ENCODE measurements at regions not wholly inside any gene's neighbourhood (a gene's known extent, or its start where the extent isn't known, plus 50 kb on each side); places are given as distances from the start of the nearest gene placed in this dataset.

DNA sequence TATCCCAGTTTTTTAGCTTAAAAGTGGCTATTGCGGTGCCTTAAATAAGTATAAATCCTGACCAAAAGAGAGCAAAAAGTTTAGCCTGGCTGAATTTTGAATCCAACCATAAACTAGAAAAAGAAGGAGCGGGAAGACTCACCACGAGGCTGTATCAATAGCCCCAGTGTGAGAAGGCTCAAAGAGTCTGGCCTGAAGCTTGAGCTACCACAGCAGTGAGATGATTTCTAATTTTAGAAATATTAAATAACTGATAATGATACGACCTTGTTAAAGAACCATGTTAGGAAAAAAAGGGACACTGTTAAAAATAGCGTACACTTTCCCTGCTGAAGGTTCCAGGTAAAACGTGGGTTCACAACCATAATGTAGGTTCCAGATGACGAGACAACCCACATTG, 134.1 kb upstream of the ZNF462 start:
- no peak for ATAC-seq (ENCODE audit: low read depth)
- H3K27ac ChIP-seq (ENCODE audit: poor library complexity, severe bottlenecking) = no peak overlapping the region
- H3K36me3 ChIP-seq (ENCODE audit: low read depth) = no peaks in the 10 kb centered on the region
- no peaks in the 10 kb centered on the region for H3K27me3 ChIP-seq (ENCODE audit: insufficient read depth, poor library complexity, severe bottlenecking)
- TF ChIP-seq, protein P1, sequence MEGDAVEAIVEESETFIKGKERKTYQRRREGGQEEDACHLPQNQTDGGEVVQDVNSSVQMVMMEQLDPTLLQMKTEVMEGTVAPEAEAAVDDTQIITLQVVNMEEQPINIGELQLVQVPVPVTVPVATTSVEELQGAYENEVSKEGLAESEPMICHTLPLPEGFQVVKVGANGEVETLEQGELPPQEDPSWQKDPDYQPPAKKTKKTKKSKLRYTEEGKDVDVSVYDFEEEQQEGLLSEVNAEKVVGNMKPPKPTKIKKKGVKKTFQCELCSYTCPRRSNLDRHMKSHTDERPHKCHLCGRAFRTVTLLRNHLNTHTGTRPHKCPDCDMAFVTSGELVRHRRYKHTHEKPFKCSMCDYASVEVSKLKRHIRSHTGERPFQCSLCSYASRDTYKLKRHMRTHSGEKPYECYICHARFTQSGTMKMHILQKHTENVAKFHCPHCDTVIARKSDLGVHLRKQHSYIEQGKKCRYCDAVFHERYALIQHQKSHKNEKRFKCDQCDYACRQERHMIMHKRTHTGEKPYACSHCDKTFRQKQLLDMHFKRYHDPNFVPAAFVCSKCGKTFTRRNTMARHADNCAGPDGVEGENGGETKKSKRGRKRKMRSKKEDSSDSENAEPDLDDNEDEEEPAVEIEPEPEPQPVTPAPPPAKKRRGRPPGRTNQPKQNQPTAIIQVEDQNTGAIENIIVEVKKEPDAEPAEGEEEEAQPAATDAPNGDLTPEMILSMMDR (IDR thresholded peaks at IDR 0.05; ENCODE audit: poor library complexity, severe bottlenecking) = no peak
- DNase-seq (ENCODE audit: low spot score) = no peak
- no peaks in the 10 kb centered on the region for H3K4me1 ChIP-seq (ENCODE audit: insufficient read depth, poor library complexity, severe bottlenecking)
- H3K9me3 ChIP-seq (ENCODE audit: severe bottlenecking) = no peaks in the 10 kb centered on the region
- no peak overlapping the region for H3K4me3 ChIP-seq (ENCODE audit: severe bottlenecking)

- H3K9me3 ChIP-seq (ENCODE audit: severe bottlenecking) = no peaks in the 10 kb centered on the region
- ATAC-seq (ENCODE audit: low read depth) (no peak), DNase-seq (ENCODE audit: low spot score) (no peak)
- no peaks in the 10 kb centered on the region for H3K4me1 ChIP-seq (ENCODE audit: insufficient read depth, poor library complexity, severe bottlenecking)
- no peaks in the 10 kb centered on the region for H3K27me3 ChIP-seq (ENCODE audit: insufficient read depth, poor library complexity, severe bottlenecking)
- no peak overlapping the region for H3K4me3 ChIP-seq (ENCODE audit: severe bottlenecking)
- TF ChIP-seq, protein P1 (IDR thresholded peaks at IDR 0.05; ENCODE audit: poor library complexity, severe bottlenecking) = no peak
- no peaks in the 10 kb centered on the region for H3K36me3 ChIP-seq (ENCODE audit: low read depth)
- H3K27ac ChIP-seq (ENCODE audit: poor library complexity, severe bottlenecking) = no peak overlapping the region
These were observed 131.1 kb upstream of the ZNF462 start for GRCh38 chr9:106731910-106732309.

DNA sequence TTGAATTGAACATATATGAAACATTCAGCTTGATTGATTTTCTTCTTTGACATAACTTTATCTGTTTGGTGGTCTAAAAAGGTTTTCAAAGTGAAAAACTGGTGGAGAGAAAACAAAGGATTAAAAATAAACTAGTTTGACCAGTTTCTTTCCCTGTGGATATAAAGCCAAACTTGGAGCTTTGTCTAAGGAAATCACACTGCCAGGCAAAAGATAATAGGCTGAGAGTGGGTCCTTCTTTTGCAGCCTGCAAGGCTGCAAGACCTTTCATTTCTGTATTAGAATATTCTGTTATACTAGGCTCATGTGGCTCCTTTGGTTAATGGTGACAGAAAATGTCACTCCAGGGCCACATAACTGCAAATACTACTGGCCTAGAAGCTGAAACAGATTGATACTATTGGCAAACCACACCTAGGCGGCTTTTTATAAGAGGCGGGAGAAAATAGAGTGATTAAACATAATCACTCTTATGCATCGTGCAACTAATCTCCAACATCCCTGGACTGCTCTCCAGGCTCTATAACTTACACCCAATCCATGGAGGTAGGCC, 129.1 kb upstream of the ZNF462 start:
- Histone ChIP-seq H3K27me3 (ENCODE audit: insufficient read depth, poor library complexity, severe bottlenecking) (no peaks in the 10 kb centered on the region), H3K9me3 (ENCODE audit: severe bottlenecking) (no peaks in the 10 kb centered on the region), H3K36me3 (ENCODE audit: low read depth) (no peaks in the 10 kb centered on the region), H3K4me3 (ENCODE audit: severe bottlenecking) (no peak overlapping the region), H3K4me1 (ENCODE audit: insufficient read depth, poor library complexity, severe bottlenecking) (no peaks in the 10 kb centered on the region), H3K27ac (ENCODE audit: poor library complexity, severe bottlenecking) (no peak overlapping the region)
- TF ChIP-seq, protein P1 (IDR thresholded peaks at IDR 0.05; ENCODE audit: poor library complexity, severe bottlenecking) = no peak
- DNase-seq (ENCODE audit: low spot score) (no peak), ATAC-seq (ENCODE audit: low read depth) (no peak)

GRCh38 chr9:106737516-106737915, 125.5 kb upstream of the ZNF462 start:
- H3K27ac ChIP-seq (ENCODE audit: poor library complexity, severe bottlenecking) = no peak overlapping the region
- TF ChIP-seq, protein P1 (IDR thresholded peaks at IDR 0.05; ENCODE audit: poor library complexity, severe bottlenecking) = no peak
- DNase-seq (ENCODE audit: low spot score) = no peak
- no peak overlapping the region for H3K4me3 ChIP-seq (ENCODE audit: severe bottlenecking)
- H3K36me3 ChIP-seq (ENCODE audit: low read depth) = no peaks in the 10 kb centered on the region
- ATAC-seq (ENCODE audit: low read depth) = no peak
- no peaks in the 10 kb centered on the region for H3K27me3 ChIP-seq (ENCODE audit: insufficient read depth, poor library complexity, severe bottlenecking)
- H3K9me3 ChIP-seq (ENCODE audit: severe bottlenecking) = no peaks in the 10 kb centered on the region
- no peaks in the 10 kb centered on the region for H3K4me1 ChIP-seq (ENCODE audit: insufficient read depth, poor library complexity, severe bottlenecking)

DNA sequence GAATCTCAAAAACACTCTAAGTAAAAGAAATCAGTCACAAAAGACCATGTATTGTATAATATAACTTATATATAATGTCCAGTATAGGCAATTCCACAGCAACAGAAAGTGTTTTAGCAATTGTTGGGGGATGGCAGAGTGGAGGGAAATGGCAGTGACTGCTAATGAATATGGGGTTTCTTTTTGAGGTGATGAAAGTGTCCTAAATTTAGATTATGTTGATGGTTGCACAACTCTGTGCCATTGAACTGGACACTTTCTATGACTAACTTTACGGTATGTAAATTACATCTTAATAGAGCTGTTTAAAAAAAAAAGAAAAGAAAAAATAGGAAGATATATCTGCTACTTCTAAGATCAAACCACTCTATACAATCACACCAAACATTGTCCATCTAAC, 124.9 kb upstream of the ZNF462 start:
- Histone ChIP-seq H3K4me1 (ENCODE audit: insufficient read depth, poor library complexity, severe bottlenecking) (no peaks in the 10 kb centered on the region), H3K27ac (ENCODE audit: poor library complexity, severe bottlenecking) (no peak overlapping the region), H3K27me3 (ENCODE audit: insufficient read depth, poor library complexity, severe bottlenecking) (no peaks in the 10 kb centered on the region), H3K4me3 (ENCODE audit: severe bottlenecking) (no peak overlapping the region), H3K36me3 (ENCODE audit: low read depth) (no peaks in the 10 kb centered on the region), H3K9me3 (ENCODE audit: severe bottlenecking) (no peaks in the 10 kb centered on the region)
- no peak for DNase-seq (ENCODE audit: low spot score)
- no peak for ATAC-seq (ENCODE audit: low read depth)
- TF ChIP-seq, protein P1 (IDR thresholded peaks at IDR 0.05; ENCODE audit: poor library complexity, severe bottlenecking) = no peak

Data from RWPE2 (cell line).